ENCODE measurements at regions not wholly inside any gene's neighbourhood (a gene's known extent, or its start where the extent isn't known, plus 50 kb on each side); places are given as distances from the start of the nearest gene placed in this dataset.

DNA sequence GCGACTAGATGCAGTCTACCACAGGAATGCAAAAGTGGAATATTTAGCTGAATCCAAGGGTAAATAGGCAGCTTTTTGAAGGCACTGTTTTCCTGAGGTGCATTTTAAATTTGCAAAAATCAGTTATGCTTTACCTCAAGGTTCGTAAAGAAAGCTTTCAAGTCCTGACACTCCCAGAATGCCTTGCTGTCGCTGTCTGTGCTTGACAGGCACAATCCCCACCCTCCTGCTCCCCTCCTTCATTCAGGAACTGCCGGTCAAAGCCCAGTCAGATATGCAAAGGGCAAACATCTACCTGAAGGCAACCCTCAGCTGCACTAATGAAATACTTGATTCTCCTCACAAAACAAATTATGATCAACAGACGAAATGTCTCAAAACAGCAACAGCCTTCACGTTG is 97.4 kb upstream of the DDX18 start:
- no peak overlapping the region for H3K4me3 ChIP-seq (ENCODE audit: low read depth, low read length)
- DNase-seq (ENCODE audit: low read depth): no peak

DNA sequence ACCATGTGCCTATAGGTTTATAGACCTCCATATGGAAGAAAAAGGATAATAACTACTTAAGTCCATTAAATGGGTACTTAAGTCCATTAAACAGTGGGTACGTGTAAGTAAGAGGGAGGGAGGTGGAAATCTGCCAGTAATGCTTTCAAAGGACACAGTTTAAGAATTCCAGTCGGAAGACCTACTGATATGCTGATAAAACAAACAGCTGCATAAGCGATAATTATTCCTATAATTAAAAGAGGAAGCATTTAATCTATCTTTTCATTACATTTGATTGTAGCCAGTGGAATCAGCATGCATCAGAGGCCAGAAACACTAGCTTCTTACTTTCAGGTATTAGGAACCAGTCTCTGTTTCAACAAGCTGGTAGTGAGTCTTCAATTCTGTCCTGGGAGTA is 96.4 kb upstream of the DDX18 start:
- H3K4me3 ChIP-seq (ENCODE audit: low read depth, low read length): no peak overlapping the region
- DNase-seq (ENCODE audit: low read depth): no peak

DNA sequence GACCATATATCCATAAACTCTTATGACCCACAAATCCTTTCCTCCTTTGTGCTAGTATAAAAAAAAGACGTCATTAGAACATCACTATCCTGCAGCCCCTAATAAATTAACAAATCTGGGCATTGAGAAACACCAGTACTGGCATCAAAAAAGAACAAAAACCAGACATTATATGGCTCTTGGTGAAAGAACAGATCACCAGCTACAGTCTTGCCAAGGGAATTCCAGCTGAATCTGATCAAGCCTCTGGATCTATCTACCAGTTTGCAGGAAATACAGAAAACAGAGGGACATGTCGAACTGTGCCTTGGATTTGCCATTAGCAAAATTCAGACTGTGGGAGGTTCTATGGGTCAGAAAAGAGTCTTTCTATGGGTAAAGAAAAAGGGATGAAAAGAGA is 93.7 kb upstream of the DDX18 start:
- H3K4me3 ChIP-seq (ENCODE audit: low read depth, low read length): no peak overlapping the region
- no peak for DNase-seq (ENCODE audit: low read depth)

DNA sequence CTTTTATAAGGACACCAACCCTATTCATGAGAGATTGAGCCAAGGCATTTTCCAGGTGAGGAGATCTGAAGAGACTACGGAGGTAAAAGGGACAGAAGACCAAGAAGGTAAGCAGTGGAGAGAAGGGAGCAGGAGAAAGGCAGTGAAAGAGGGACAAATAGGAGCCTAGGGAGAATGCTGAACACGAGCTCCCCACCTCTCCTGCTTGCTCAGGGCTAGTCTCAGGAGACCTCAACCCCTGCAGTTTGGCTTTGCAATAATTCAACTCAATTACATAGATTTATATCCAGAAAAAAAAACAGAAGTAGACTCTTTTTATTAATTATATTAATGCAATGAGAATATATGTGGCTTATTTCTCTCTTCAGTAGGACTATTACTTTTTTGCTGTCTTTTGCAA is 91.0 kb upstream of the DDX18 start:
- H3K4me3 ChIP-seq (ENCODE audit: low read depth, low read length): no peak overlapping the region
- DNase-seq (ENCODE audit: low read depth): no peak

DNA sequence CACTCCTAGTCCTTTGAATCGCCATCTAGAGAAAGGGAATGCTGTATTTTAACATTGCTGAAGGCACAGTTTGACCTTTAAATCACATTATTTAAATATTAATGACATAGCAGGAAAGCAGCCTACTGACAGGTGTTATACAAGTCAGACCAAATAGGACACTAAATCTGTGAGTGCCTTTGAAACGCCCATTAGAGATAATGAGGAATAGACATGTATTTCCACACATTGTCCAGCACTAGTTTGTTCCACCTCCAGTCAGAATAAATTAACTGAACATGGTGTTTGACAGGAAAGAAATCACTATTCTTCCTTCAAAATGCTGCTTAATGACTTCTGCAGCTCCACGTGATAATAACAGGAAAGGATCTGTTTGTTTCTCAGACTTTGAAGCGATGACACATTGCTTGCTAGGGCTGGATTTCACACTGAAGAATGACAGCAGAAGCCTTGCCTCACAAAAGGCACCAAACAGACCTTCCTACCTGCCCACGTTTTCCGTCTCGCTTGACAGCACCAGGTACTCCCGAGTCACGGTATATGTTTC is 90.5 kb upstream of the DDX18 start:
- DNase-seq (ENCODE audit: low read depth): no peak

DNA sequence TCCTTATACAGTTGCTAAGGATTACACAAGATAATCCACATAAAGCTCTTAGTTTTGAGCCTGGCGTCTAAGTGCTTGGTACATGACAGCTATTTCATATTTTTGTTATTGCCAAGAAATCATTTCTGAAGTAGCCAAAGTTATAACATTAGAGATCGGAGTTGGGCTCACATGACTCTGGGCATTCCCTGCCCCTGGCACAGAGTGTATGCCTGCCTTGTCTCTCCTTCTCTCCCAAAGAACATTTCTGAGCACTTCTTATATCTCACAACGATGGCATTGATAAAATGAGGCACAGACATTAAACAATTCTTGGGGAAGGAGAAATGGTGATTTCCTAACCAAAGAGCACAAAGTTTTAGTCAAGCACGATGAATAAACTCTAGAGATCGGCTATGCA is 87.7 kb upstream of the DDX18 start:
- no peak overlapping the region for H3K4me3 ChIP-seq (ENCODE audit: low read depth, low read length)

More for the DNA sequence above, 90.5 kb upstream of the DDX18 start:
- no peak overlapping the region for H3K4me3 ChIP-seq (ENCODE audit: low read depth, low read length)

DNA sequence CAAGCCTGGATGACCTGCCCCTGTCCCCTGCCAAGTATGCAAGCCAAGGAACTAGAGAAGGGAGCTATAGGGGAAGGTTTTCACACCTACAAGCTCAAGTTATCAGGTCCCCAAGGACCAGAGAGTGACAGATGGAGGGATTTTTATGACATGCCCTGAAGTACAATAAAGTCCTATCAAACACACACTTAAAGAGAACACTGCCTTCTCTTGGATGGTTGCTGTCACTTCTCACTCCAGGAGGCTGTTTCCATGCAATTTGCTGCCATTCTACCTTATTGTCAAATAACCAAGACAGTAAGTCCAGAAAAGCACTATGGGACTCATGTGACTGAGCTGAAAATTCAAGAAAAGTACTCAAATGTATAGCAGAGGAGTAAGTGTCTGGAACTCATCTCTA is 76.6 kb upstream of the DDX18 start:
- no peak for DNase-seq (ENCODE audit: low read depth)

More for the DNA sequence above, 87.7 kb upstream of the DDX18 start:
- DNase-seq (ENCODE audit: low read depth): no peak

DNA sequence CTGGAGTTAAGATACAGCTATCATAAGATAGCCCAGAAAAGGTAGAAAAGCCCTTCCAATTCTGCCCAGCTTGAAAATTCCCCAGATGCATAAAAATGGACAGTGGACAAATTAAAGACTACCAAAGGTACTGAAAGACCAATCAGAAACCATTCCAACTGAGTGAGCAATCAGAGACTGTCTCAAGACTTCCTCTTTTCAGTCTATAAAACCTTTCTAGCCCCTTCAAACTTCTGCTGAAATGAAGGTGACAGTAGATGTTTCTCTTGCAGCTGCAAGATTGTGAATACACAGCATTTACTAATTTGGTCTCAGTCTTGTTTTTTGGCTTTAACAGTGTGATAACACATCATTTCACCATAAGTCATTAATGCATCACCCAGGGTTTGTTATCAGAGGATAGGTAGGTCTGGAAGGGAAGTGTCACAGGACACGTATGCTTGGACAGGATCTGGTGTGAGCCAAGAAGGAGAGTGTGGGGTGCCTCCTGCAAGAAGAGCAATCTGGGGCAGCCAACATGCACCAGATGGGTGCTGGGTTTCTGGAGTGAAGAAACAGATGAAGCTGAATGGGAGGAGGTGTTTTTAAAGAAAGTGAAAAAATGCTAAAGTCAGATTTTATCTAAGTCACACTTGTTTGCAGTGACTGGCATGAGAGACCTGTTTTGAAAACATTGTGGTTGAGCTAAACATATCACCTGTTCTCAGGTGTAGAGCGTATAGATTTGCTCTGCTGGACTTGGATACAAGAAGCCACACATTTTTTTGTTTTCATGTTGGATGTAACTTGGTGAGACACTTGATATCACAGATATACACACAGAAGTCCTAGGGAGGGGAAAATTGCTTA is 75.3 kb upstream of the DDX18 start:
- no peak for DNase-seq (ENCODE audit: low read depth)
- no peak overlapping the region for H3K4me3 ChIP-seq (ENCODE audit: low read depth, low read length)

More for the DNA sequence above, 76.6 kb upstream of the DDX18 start:
- no peak overlapping the region for H3K4me3 ChIP-seq (ENCODE audit: low read depth, low read length)

DNA sequence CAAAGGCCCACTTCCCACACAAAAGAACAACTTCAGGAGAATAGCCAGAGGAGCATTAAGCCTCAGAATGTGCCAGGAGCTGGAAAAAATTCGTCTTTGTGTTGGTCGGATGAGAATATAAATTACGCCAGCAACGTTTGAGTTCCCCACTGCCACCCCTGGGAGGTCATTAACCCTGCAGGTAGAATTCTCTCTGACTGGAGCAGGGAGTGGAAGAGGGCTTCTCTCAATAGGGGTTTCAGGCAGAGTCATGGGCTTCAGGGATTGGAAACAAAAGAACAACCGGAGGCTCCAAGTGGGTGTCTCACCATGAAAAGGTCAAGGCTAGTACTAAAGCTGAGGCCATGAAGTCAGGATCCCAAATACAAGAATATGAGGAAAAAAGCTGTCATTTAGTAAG is 69.0 kb upstream of the DDX18 start:
- DNase-seq (ENCODE audit: low read depth): no peak

DNA sequence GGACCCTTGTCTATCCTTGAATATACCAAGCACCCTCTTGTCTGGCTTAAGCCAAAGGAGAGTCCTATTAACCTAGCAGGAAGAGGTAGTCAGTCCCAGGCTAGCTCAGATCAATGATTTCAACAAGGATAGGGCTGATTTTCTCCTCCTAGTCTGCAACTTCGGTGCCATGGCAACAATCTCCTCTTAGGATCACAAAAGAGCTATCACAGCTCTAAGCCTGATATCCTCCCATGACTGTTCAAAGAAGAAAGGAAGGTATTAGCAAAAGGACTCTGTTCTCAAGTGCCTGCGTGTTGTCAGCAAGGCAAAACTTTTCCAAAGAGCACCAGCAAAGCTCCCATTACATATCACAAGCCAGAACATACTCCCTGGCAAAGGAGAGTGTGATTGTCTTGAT is 58.7 kb upstream of the DDX18 start:
- H3K4me3 ChIP-seq (ENCODE audit: low read depth, low read length): no peak overlapping the region
- DNase-seq (ENCODE audit: low read depth): no peak

More for the DNA sequence above, 69.0 kb upstream of the DDX18 start:
- no peak overlapping the region for H3K4me3 ChIP-seq (ENCODE audit: low read depth, low read length)

DNA sequence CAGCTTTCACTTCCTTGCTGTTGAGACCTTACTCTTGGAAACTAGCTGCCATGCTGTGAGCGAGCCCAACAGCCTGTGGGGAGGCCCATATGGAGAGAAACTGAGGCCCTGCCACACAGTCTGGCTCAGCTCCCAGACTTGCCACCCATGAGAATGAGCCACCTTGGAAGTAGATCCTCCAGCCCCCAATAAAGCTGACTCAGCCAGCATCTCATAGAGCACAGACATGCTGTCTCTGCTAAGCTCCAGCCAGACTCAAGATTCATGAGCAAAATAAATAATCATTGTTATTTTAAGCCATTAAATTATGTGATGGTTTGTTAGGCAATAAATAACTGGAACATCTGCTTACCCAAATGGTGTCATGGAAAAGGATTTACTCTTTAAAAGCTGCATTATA is 53.6 kb upstream of the DDX18 start:
- no peak overlapping the region for H3K4me3 ChIP-seq (ENCODE audit: low read depth, low read length)
- DNase-seq (ENCODE audit: low read depth): no peak

DNA sequence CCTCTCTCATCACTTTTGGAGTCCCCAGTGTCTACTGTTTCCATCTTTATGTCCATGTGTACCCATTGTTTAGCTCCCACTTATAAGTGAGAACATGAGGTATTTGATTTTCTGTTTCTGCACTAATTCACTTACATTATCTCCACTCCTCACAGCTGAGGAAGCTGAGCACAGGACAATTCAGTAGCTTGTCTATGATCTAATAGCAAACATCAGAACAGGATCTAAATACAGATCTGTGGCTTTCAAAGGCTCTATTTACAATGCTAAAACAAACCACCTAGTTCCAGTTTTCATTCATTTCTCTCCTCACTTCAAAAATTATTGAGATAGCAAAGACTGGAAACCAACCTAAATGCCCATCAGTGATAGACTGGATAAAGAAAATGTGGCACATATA is 52.0 kb upstream of the DDX18 start:
- DNase-seq (ENCODE audit: low read depth): no peak
- H3K4me3 ChIP-seq (ENCODE audit: low read depth, low read length): no peak overlapping the region

DNA sequence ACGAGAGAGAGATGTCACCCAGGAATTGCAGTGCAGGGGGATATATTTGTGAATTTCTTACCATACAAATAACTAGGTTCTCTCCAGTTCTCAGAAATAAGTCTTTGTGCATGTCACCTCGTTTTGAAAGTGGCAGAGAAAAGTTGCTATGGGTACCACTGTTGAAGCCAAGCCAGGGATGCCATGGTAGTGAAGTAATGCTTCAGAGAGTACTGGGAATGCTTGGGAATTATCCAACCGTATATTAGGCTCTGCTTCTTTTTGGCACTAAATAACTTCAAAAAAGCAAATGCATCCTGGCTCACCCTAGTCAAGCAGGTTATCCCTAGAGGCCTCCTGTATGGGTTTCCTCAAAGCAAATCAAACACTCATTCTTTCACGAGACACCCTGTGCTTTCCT is 50.7 kb upstream of the DDX18 start:
- H3K4me3 ChIP-seq (ENCODE audit: low read depth, low read length): no peak overlapping the region
- no peak for DNase-seq (ENCODE audit: low read depth)
